Upper lobe of left lung (tissue), 4 donors: ENCODE measurements at regions not wholly inside any gene's neighbourhood (a gene's known extent, or its start where the extent isn't known, plus 50 kb on each side); places are given as distances from the start of the nearest gene placed in this dataset.

Source experiments
- POLR2A ChIP-seq, 4 donors: fragments of 450-650 bp; IDR thresholded peaks; one replicate each; pipeline ENCODE4 v1.5.1; 2016 to 2017; ENCODE audit warnings: antibody characterized with exemption in 4 of 4, mild to moderate bottlenecking in 2 of 4
- POLR2AphosphoS5 ChIP-seq, 2 donors: sonication (generic); formaldehyde crosslinking; IDR thresholded peaks; one replicate each; pipeline ENCODE4 v1.5.1; 2017; ENCODE audit warnings: antibody characterized with exemption in 2 of 2
- TF ChIP-seq, protein P1 (sequence below), 6 experiments: fragments of 450-650 bp in 4 of 6; fragments of 200-600 bp in 2 of 6; sonication (generic) in 2 of 6; IDR thresholded peaks; one replicate each; pipeline ENCODE4 v1.5.1; 2016 to 2019; ENCODE audit warnings: antibody characterized with exemption in 6 of 6

DNA sequence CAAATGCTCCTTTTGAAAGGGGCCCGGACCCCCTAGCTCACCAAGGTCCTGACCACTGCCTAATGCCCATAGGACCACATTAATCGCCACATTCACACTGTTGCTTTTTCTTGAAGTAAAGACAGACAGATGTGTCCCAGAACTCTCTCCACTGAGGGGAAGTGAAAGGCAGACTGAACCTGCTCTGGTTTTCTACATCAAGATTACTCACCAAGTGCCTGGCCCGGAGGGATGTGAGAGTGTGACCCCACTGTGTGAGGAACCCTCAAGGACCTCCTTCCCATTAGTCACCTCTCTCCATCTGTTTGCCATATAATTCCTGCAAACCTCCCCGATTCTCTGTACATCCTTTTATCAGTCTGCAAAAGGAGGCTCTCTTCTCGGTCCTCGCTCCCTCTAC, 381.5 kb downstream of the OMA1 start:
- TF ChIP-seq, protein P1, sequence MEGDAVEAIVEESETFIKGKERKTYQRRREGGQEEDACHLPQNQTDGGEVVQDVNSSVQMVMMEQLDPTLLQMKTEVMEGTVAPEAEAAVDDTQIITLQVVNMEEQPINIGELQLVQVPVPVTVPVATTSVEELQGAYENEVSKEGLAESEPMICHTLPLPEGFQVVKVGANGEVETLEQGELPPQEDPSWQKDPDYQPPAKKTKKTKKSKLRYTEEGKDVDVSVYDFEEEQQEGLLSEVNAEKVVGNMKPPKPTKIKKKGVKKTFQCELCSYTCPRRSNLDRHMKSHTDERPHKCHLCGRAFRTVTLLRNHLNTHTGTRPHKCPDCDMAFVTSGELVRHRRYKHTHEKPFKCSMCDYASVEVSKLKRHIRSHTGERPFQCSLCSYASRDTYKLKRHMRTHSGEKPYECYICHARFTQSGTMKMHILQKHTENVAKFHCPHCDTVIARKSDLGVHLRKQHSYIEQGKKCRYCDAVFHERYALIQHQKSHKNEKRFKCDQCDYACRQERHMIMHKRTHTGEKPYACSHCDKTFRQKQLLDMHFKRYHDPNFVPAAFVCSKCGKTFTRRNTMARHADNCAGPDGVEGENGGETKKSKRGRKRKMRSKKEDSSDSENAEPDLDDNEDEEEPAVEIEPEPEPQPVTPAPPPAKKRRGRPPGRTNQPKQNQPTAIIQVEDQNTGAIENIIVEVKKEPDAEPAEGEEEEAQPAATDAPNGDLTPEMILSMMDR (IDR thresholded peaks at IDR 0.05) = no peak
- TF ChIP-seq POLR2AphosphoS5 (IDR thresholded peaks at IDR 0.05) = no peak
- no peak for TF ChIP-seq POLR2A (IDR thresholded peaks at IDR 0.05)
